NT2/D1 (cell line): ENCODE measurements at regions not wholly inside any gene's neighbourhood (a gene's known extent, or its start where the extent isn't known, plus 50 kb on each side); places are given as distances from the start of the nearest gene placed in this dataset.
"Not testable (repeated sequence)": the region's sequence is repeated elsewhere in the genome, so short reads cannot be mapped to it uniquely, and the experiment has no call there.

Source experiments
- SUZ12 ChIP-seq: IDR thresholded peaks from 2 replicates; pipeline ENCODE4 v1.6.1; 2011; ENCODE audit not compliant: insufficient read length, insufficient read depth; ENCODE audit errors: extremely low read depth
- ZNF274 ChIP-seq: IDR thresholded peaks from 2 replicates; pipeline ENCODE4 v1.6.1; 2011; ENCODE audit warnings: mild to moderate bottlenecking, low read depth, low read length

- TF ChIP-seq SUZ12, ZNF274: not testable (repeated sequence)
These were observed 156.4 kb downstream of the GOLGA6L4 start for GRCh38 chr15:84392020-84392419.
